Neural cell (in vitro differentiated cells): ENCODE measurements at regions not wholly inside any gene's neighbourhood (a gene's known extent, or its start where the extent isn't known, plus 50 kb on each side); places are given as distances from the start of the nearest gene placed in this dataset.

ENCODE experiments used
- H2AFZ ChIP-seq: fragments of 200-600, 300-800 bp; sonication (generic), shearing (Covaris generic); 2 replicates; pipeline ENCODE4 v1.6.0; 2014; ENCODE audit warnings: low read depth, mild to moderate bottlenecking, antibody characterized with exemption, low read length, moderate library complexity
- H3F3A ChIP-seq: fragments of 200-600 bp; shearing (Covaris generic); 2 replicates; pipeline ENCODE4 v1.6.1; 2016; ENCODE audit warnings: mild to moderate bottlenecking, moderate library complexity, mixed read lengths, antibody characterized with exemption, low read length; ENCODE audit not compliant: insufficient read depth, poor library complexity, severe bottlenecking
- H3K27ac ChIP-seq: fragments of 200-600, 300-800 bp; sonication (generic), shearing (Covaris generic); 2 replicates; pipeline ENCODE4 v1.5.1; 2014; ENCODE audit warnings: mild to moderate bottlenecking, low read length, moderate library complexity
- H3K27me3 ChIP-seq: fragments of 300-800, 200-600 bp; sonication (generic), shearing (Covaris generic); 2 replicates; pipeline ENCODE4 v1.6.0; 2014; ENCODE audit warnings: mild to moderate bottlenecking, low read depth, low read length, moderate library complexity; ENCODE audit not compliant: insufficient read depth
- H3K36me3 ChIP-seq: fragments of 300-800, 200-600 bp; sonication (generic), shearing (Covaris generic); 2 replicates; pipeline ENCODE4 v1.5.1; 2014; ENCODE audit warnings: mild to moderate bottlenecking, antibody characterized with exemption, low read length, moderate library complexity; ENCODE audit not compliant: insufficient read depth
- H3K4me2 ChIP-seq: fragments of 300-800, 200-600 bp; sonication (generic), shearing (Covaris generic); 2 replicates; pipeline ENCODE4 v1.6.0; 2014; ENCODE audit warnings: mild to moderate bottlenecking, low read length
- H3K4me3 ChIP-seq: fragments of 300-800, 200-600 bp; sonication (generic), shearing (Covaris generic); 2 replicates; pipeline ENCODE4 v1.5.1; 2014; ENCODE audit warnings: mild to moderate bottlenecking, low read length, moderate library complexity
- H3K79me2 ChIP-seq: fragments of 200-600 bp; shearing (Covaris generic); replicated peaks from 2 replicates; pipeline ENCODE4 v1.6.0; 2014; ENCODE audit warnings: mild to moderate bottlenecking, low read length, moderate library complexity; ENCODE audit not compliant: insufficient read depth
- H3K9ac ChIP-seq: fragments of 300-800, 200-600 bp; sonication (generic), shearing (Covaris generic); 2 replicates; pipeline ENCODE4 v1.6.1; 2016; ENCODE audit warnings: mild to moderate bottlenecking, low read length, mixed read lengths
- H3K9me2 ChIP-seq: fragments of 200-600 bp; shearing (Covaris generic); 2 replicates; pipeline ENCODE4 v1.6.1; 2016; ENCODE audit warnings: mild to moderate bottlenecking, low read length, mixed read lengths; ENCODE audit not compliant: insufficient read depth
- H3K9me3 ChIP-seq: fragments of 200-600, 300-800 bp; sonication (generic), shearing (Covaris generic); 2 replicates; pipeline ENCODE4 v1.6.1; 2016; ENCODE audit warnings: mild to moderate bottlenecking, mixed run types, low read length, moderate library complexity, mixed read lengths
- H4K20me1 ChIP-seq: fragments of 200-600 bp; shearing (Covaris generic); 2 replicates; pipeline ENCODE4 v1.6.1; 2016; ENCODE audit warnings: mild to moderate bottlenecking, mixed run types; ENCODE audit not compliant: insufficient read depth
- CTCF ChIP-seq: fragments of 450-650 bp; IDR thresholded peaks from 2 replicates; pipeline ENCODE4 v1.5.1; 2014; ENCODE audit warnings: antibody characterized with exemption, mild to moderate bottlenecking, moderate library complexity; ENCODE audit not compliant: poor library complexity, severe bottlenecking
- EP300 ChIP-seq: fragments of 450-650 bp; conservative IDR thresholded peaks from 2 replicates; pipeline ENCODE4 v1.6.1; 2014; ENCODE audit warnings: antibody characterized with exemption, mild to moderate bottlenecking, moderate library complexity; ENCODE audit not compliant: poor library complexity, severe bottlenecking
- EZH2 ChIP-seq: fragments of 200-600, 300-800 bp; shearing (Covaris generic), sonication (generic); IDR thresholded peaks from 2 replicates; pipeline ENCODE4 v1.6.1; 2014; ENCODE audit warnings: antibody characterized with exemption, low read length, borderline replicate concordance, mild to moderate bottlenecking; ENCODE audit not compliant: insufficient read depth, poor library complexity, severe bottlenecking
- MXI1 ChIP-seq: fragments of 450-650 bp; conservative IDR thresholded peaks from 2 replicates; pipeline ENCODE4 v1.6.1; 2014; ENCODE audit warnings: antibody characterized with exemption, mild to moderate bottlenecking; ENCODE audit not compliant: poor library complexity, severe bottlenecking
- POLR2AphosphoS5 ChIP-seq: IDR thresholded peaks from 2 replicates; pipeline ENCODE4 v1.6.1; 2012
- RAD21 ChIP-seq: fragments of 450-650 bp; conservative IDR thresholded peaks from 2 replicates; pipeline ENCODE4 v1.6.1; 2014; ENCODE audit warnings: antibody characterized with exemption, mild to moderate bottlenecking, moderate library complexity
- SMC3 ChIP-seq: fragments of 450-650 bp; conservative IDR thresholded peaks from 2 replicates; pipeline ENCODE4 v1.6.1; 2014; ENCODE audit warnings: antibody characterized with exemption, mild to moderate bottlenecking, moderate library complexity; ENCODE audit not compliant: poor library complexity
- TAF1 ChIP-seq: IDR thresholded peaks from 2 replicates; pipeline ENCODE4 v1.6.1; 2012; ENCODE audit warnings: low read depth
- TF ChIP-seq, protein P1 (sequence below): IDR thresholded peaks from 2 replicates; pipeline ENCODE4 v1.6.1; 2012; ENCODE audit warnings: borderline replicate concordance

DNA sequence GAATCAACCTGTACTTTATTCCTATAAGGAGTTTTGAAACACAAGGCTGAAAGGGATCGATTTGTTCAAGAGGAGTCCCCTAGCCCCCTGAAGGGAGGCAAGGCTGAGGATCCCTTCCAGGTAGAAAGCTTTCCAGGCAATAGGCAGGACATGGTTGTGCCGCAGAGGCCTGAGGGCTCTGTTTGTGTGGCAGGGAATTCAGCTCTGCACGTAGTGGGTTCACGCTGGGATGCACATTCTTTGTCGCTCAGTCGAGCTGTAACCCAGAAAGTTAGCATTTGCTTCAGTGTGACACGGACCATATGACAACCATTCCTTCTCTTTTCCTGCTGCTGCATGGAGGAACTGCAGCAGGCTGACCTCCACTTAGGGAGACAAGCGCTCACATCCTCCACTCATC, 65.6 kb upstream of the TRIO start:
- H3K27me3 ChIP-seq, result no peaks in the 10 kb centered on the region
- no peaks in the 10 kb centered on the region for H3F3A ChIP-seq
- H3K9me2 ChIP-seq, result no peaks in the 10 kb centered on the region
- no peak for TF ChIP-seq SMC3
- no peak for TF ChIP-seq MXI1
- TF ChIP-seq EP300, result no peak
- TF ChIP-seq POLR2AphosphoS5, result no peak
- no peak for TF ChIP-seq EZH2
- TF ChIP-seq TAF1, result no peak
- no peak for TF ChIP-seq RAD21
- TF ChIP-seq, protein P1, sequence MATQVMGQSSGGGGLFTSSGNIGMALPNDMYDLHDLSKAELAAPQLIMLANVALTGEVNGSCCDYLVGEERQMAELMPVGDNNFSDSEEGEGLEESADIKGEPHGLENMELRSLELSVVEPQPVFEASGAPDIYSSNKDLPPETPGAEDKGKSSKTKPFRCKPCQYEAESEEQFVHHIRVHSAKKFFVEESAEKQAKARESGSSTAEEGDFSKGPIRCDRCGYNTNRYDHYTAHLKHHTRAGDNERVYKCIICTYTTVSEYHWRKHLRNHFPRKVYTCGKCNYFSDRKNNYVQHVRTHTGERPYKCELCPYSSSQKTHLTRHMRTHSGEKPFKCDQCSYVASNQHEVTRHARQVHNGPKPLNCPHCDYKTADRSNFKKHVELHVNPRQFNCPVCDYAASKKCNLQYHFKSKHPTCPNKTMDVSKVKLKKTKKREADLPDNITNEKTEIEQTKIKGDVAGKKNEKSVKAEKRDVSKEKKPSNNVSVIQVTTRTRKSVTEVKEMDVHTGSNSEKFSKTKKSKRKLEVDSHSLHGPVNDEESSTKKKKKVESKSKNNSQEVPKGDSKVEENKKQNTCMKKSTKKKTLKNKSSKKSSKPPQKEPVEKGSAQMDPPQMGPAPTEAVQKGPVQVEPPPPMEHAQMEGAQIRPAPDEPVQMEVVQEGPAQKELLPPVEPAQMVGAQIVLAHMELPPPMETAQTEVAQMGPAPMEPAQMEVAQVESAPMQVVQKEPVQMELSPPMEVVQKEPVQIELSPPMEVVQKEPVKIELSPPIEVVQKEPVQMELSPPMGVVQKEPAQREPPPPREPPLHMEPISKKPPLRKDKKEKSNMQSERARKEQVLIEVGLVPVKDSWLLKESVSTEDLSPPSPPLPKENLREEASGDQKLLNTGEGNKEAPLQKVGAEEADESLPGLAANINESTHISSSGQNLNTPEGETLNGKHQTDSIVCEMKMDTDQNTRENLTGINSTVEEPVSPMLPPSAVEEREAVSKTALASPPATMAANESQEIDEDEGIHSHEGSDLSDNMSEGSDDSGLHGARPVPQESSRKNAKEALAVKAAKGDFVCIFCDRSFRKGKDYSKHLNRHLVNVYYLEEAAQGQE, result no peak
- no peak for TF ChIP-seq CTCF
- no peak overlapping the region for H3K27ac ChIP-seq
- no peaks in the 10 kb centered on the region for H3K36me3 ChIP-seq
- H4K20me1 ChIP-seq, result no peaks in the 10 kb centered on the region
- H2AFZ ChIP-seq, result no peak overlapping the region
- H3K4me2 ChIP-seq, result no peak overlapping the region
- no peaks in the 10 kb centered on the region for H3K79me2 ChIP-seq
- no peaks in the 10 kb centered on the region for H3K9me3 ChIP-seq
- no peak overlapping the region for H3K4me3 ChIP-seq
- no peak overlapping the region for H3K9ac ChIP-seq

DNA sequence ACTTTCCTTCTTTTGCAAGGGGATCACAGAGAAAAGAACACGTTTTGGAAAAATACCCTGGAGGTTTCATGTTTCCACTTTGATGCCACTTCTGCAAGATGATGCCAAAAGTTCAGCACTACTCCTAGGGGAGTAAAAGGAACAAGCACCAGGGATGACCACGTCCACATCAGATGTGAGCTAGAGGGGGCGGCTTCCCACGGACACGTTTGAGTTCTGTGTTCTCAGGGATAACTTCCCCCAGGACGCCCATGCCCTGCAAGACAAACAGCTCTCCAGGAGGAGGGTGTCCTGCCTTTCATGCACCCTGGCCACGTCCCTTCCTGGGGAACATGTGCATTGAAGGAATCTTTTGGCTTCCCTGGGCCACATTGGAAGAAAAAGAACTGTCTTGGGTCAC, 66.6 kb upstream of the TRIO start:
- Histone ChIP-seq H3K4me2 (no peak overlapping the region), H3K79me2 (no peaks in the 10 kb centered on the region), H2AFZ (no peak overlapping the region), H4K20me1 (no peaks in the 10 kb centered on the region), H3K36me3 (no peaks in the 10 kb centered on the region), H3K9me3 (no peaks in the 10 kb centered on the region), H3K27ac (no peak overlapping the region), H3K9ac (no peak overlapping the region), H3K27me3 (no peaks in the 10 kb centered on the region), H3K4me3 (no peak overlapping the region), H3K9me2 (no peaks in the 10 kb centered on the region), H3F3A (no peaks in the 10 kb centered on the region)
- TF ChIP-seq SMC3, result no peak
- no peak for TF ChIP-seq CTCF
- no peak for TF ChIP-seq EZH2
- no peak for TF ChIP-seq MXI1
- no peak for TF ChIP-seq TAF1
- no peak for TF ChIP-seq EP300
- TF ChIP-seq, protein P1, result no peak
- no peak for TF ChIP-seq POLR2AphosphoS5
- no peak for TF ChIP-seq RAD21
